Gastroesophageal sphincter (tissue), 4 donors: ENCODE measurements at regions not wholly inside any gene's neighbourhood (a gene's known extent, or its start where the extent isn't known, plus 50 kb on each side); places are given as distances from the start of the nearest gene placed in this dataset.

Experiments
- ATAC-seq: fragments of 150-250 bp; one replicate; pipeline ENCODE4 v1.9.1; 2016; ENCODE audit warnings: mild to moderate bottlenecking, moderate library complexity
- H3K27ac ChIP-seq, 4 donors: fragments of 200-600 bp; sonication (generic) in 3 of 4; 1 replicate in 3 of 4; 2 replicates in 1 of 4; pipeline ENCODE4 v1.5.1; 2016 to 2019
- H3K27me3 ChIP-seq: fragments of 200-600 bp; sonication (generic); one replicate; pipeline ENCODE4 v1.5.1; 2019
- H3K36me3 ChIP-seq, 2 donors: fragments of 200-600 bp; sonication (generic); one replicate each; pipeline ENCODE4 v1.5.1; 2019; ENCODE audit warnings: control low read depth in 1 of 2
- H3K4me1 ChIP-seq, 3 donors: fragments of 200-600 bp; sonication (generic); 1 replicate in 2 of 3; 2 replicates in 1 of 3; pipeline ENCODE4 v1.5.1; 2016 to 2019; ENCODE audit warnings: control low read depth in 2 of 3
- H3K4me3 ChIP-seq, 2 donors: fragments of 200-600 bp; sonication (generic); one replicate each; pipeline ENCODE4 v1.5.1; 2019; ENCODE audit warnings: mild to moderate bottlenecking in 1 of 2, moderate library complexity in 1 of 2
- H3K9me3 ChIP-seq, 3 donors: fragments of 200-600 bp; sonication (generic); one replicate each; pipeline ENCODE4 v1.5.1; 2017 to 2019; ENCODE audit warnings: control low read depth in 2 of 3
- CTCF ChIP-seq, 4 experiments: fragments of 200-600 bp in 2 of 4; fragments of 450-650 bp in 2 of 4; sonication (generic) in 1 of 4; IDR thresholded peaks; one replicate each; pipeline ENCODE4 v1.5.1; 2017 to 2019; ENCODE audit warnings: antibody characterized with exemption in 4 of 4, mild to moderate bottlenecking in 2 of 4, moderate library complexity in 2 of 4
- EP300 ChIP-seq: sonication (generic); formaldehyde crosslinking; IDR thresholded peaks from one replicate; pipeline ENCODE4 v1.6.1; 2017; ENCODE audit warnings: antibody characterized with exemption, mild to moderate bottlenecking
- POLR2A ChIP-seq, 2 donors: fragments of 450-650 bp; IDR thresholded peaks; one replicate each; pipeline ENCODE4 v1.6.1; 2017; ENCODE audit warnings: antibody characterized with exemption in 2 of 2, mild to moderate bottlenecking in 2 of 2, moderate library complexity in 1 of 2
- POLR2AphosphoS5 ChIP-seq: sonication (generic); formaldehyde crosslinking; IDR thresholded peaks from one replicate; pipeline ENCODE4 v1.6.1; 2017; ENCODE audit warnings: antibody characterized with exemption
- WGBS, 2 donors: methylation state at CpG; one replicate each; pipeline ENCODE4 v1.1.5; 2018; ENCODE audit warnings: low coverage in 1 of 2; 5-methylcytosine and 5-hydroxymethylcytosine counted together

DNA sequence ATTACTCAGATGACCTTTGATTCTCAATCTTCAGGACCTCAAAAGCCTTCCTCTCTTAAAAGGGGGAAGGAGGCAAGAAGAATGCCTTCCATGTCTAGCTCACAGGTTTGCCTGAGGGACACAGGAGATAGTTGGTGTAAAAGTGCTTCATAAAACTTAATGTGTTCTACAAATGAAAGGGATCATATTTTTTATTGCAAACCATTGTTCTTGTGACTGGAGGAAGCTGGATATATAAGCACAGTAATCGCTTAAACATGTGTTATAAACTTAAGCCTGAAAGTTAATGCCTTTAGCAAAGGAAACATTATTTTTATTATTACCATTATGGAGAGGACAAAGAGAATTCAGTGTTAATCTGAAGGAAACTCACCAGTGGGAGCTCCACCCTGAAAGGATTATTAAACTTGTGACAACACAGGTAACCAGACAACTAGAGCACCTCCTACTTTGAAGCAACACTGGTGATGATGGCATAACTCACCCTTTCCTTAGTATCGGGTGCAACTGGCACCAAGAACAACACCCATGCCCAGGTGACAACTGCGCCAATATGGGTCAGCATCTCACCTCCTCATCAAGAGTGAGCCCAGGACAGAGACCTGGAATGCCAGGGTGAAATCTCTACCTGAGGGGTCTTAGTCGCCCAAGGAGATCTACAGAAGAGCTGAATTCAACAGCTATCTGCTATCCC, 288.7 kb upstream of the PRDM1 start:
- peak overlapping the region in 2 of 4 donors; percentile 20 to 28 for H3K27ac ChIP-seq
- no peaks in the 10 kb centered on the region for H3K27me3 ChIP-seq
- peaks cover 5 to 26% (median 13%) of the 10 kb centered on the region in 3 donors for H3K4me1 ChIP-seq
- ATAC-seq: no peak
- H3K36me3 ChIP-seq: no peaks in the 10 kb centered on the region
- TF ChIP-seq EP300 (no peak), POLR2A (IDR thresholded peaks at IDR 0.05) (no peak), POLR2AphosphoS5 (no peak), CTCF (IDR thresholded peaks at IDR 0.05) (no peak)
- H3K9me3 ChIP-seq: no peaks in the 10 kb centered on the region
- no peak overlapping the region for H3K4me3 ChIP-seq
- 67 to 92% methylated on average over 1 to 3 of the region's 4 CpGs for WGBS, 2 donors

DNA sequence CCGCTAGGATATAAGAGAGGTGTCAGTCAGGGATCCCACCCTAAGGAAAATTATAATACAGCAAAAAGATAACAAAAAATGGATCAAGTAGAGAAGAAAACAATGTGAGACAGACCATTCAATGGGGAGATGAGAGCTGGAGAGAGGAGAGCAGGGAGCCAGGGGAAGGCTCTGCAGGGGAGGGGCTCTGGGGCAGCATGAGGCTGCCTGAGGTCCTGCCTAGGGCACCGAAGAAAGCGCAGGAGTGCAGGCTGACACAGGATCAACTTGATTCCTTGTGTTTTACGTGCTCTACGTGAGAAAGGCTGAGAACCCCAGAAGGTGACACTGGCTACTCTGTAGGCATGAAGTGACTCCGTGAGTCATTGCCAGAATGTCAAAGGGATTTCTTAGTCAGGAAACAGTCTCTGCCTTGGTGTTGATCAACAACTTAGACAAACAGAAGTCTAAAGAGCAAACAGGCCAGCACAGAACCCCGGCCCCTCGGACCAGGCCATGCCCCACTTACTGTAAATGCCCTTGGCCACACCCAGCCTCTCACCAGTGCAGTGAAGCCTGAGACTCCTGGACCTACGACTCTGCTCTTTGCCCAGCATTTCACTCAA, 290.1 kb upstream of the PRDM1 start:
- H3K36me3 ChIP-seq: no peaks in the 10 kb centered on the region
- H3K4me3 ChIP-seq: no peak overlapping the region
- ATAC-seq: no peak
- peaks cover 5 to 26% (median 13%) of the 10 kb centered on the region in 3 donors for H3K4me1 ChIP-seq
- TF ChIP-seq POLR2A (IDR thresholded peaks at IDR 0.05) (no peak), CTCF (IDR thresholded peaks at IDR 0.05) (no peak), POLR2AphosphoS5 (no peak), EP300 (no peak)
- no peak overlapping the region for H3K27ac ChIP-seq
- 80 to 94% methylated on average over 6 to 8 of the region's 9 CpGs for WGBS, 2 donors
- no peaks in the 10 kb centered on the region for H3K9me3 ChIP-seq
- no peaks in the 10 kb centered on the region for H3K27me3 ChIP-seq

GRCh38 chr6:105795366-105795765, 290.8 kb upstream of the PRDM1 start:
- Histone ChIP-seq H3K27me3 (no peaks in the 10 kb centered on the region), H3K4me1 (peaks cover 5 to 26% (median 13%) of the 10 kb centered on the region in 3 donors), H3K27ac (no peak overlapping the region), H3K9me3 (no peaks in the 10 kb centered on the region), H3K4me3 (no peak overlapping the region), H3K36me3 (no peaks in the 10 kb centered on the region)
- TF ChIP-seq POLR2A (IDR thresholded peaks at IDR 0.05): no peak
- TF ChIP-seq POLR2AphosphoS5: no peak
- no peak for TF ChIP-seq CTCF (IDR thresholded peaks at IDR 0.05)
- TF ChIP-seq EP300: no peak
- ATAC-seq: no peak

DNA sequence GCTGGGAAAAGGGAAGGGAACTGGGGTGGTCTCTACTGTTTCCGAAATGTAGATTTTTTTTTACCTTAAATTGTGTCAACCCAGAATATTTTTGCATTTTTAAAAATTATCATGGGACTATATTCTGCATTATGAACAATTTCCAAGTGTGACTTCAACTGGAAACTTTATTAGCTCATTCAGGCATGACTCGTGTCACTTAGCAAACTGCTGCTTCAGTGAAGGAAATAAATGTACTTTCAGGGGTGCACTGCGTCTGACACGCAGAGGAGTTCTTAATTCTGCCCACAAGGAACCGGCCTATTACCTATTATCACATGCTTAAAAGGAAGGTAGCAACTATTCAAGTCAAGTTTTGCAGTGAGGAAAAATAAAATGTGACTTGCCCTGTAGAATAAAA, 291.3 kb upstream of the PRDM1 start:
- H3K9me3 ChIP-seq: no peaks in the 10 kb centered on the region
- no peaks in the 10 kb centered on the region for H3K36me3 ChIP-seq
- no peak overlapping the region for H3K27ac ChIP-seq
- no peak overlapping the region for H3K4me3 ChIP-seq
- TF ChIP-seq POLR2AphosphoS5 (no peak), CTCF (IDR thresholded peaks at IDR 0.05) (no peak)
- WGBS, 2 donors: 72 to 79% methylated on average over 4 to 5 of the region's 5 CpGs
- no peaks in the 10 kb centered on the region for H3K27me3 ChIP-seq
- peaks cover 5 to 24% (median 13%) of the 10 kb centered on the region in 3 donors for H3K4me1 ChIP-seq
- no peak for ATAC-seq

DNA sequence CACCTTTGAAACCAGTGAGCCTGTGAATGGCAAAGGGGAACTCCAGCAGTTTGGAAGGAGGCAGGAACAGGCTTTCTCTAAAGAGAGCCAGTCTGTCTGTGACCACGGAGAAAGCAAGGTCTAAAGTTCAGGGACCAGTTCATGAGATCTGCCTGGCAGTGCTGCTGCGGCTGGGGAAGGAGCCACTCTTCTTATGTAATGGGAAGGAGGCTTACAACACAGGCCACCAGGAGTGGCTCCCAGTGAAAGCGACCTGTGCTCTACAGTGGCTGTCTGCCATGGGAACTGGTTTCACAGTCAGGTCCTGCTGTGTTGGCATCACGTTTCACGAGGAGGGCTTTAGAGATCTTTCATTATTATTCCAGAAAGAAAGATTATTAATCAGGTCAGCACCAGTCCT, 291.9 kb upstream of the PRDM1 start:
- peaks cover 5 to 18% (median 11%) of the 10 kb centered on the region in 3 donors for H3K4me1 ChIP-seq
- no peaks in the 10 kb centered on the region for H3K9me3 ChIP-seq
- H3K27me3 ChIP-seq: no peaks in the 10 kb centered on the region
- no peak overlapping the region for H3K27ac ChIP-seq
- WGBS, 2 donors: 67 to 70% methylated on average over 3 to 5 of the region's 5 CpGs
- no peak overlapping the region for H3K4me3 ChIP-seq
- peak; percentile 63 for ATAC-seq
- H3K36me3 ChIP-seq: no peaks in the 10 kb centered on the region
- TF ChIP-seq POLR2AphosphoS5 (no peak), EP300 (no peak), POLR2A (IDR thresholded peaks at IDR 0.05) (no peak), CTCF (IDR thresholded peaks at IDR 0.05) (no peak)
